ENCODE measurements at regions not wholly inside any gene's neighbourhood (a gene's known extent, or its start where the extent isn't known, plus 50 kb on each side); places are given as distances from the start of the nearest gene placed in this dataset.
"Not testable (repeated sequence)": the region's sequence is repeated elsewhere in the genome, so short reads cannot be mapped to it uniquely, and the experiment has no call there.

DNA sequence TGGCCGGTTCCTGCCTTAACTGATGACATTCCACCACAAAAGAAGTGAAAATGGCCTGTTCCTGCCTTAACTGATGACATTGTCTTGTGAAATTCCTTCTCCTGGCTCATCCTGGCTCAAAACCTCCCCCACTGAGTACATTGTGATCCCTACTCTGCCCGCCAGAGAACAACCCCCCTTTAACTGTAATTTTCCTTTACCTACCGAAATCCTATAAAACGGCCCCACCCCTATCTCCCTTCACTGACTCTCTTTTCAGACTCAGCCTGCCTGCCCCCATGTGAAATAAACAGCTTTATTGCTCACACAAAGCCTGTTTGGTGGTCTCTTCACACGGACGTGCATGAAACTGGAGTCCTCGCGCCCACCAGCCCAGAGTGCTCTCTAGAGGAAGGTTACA lies 166.5 kb downstream of the ADRA2C start:
- not testable (repeated sequence) for DNase-seq

DNA sequence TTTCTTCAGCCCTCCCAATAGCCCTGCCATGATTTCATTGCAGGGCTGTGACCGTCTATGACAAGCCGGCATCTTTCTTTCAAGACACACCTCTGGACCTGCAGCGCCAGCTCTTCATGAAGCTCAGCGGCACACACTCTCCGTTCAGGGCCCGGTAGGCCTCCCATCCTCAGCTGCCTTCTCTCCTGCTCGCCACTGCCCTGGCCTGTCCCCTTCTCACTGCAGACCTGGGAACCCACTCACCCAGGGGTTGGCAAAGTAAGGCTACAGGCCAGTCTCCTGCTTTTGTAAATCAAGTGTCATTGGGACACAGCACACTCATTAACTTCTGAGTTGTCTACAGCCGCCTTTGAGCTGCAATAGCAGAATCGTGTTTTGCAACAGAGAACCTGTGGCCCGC lies 169.2 kb downstream of the ADRA2C start:
- not testable (repeated sequence) for DNase-seq

DNA sequence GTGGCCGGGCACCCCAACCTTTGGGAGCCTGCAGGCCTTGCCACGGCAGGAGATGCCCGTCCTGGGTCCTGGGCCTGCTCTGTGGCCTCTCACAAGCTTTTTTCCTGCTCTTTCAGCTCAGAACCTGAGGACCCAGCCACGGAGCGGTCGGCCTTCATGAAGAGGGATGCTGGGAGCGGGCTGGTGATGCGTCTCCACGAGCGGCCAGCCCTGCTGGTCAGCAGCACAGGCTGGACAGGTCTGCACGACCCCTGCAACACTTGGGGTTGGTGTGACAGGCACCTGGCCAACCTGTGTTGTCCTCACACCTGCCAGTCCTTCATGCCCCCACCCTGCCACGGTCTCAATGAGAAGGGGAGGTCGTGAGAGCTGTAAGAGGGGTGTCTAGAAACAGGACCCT lies 170.0 kb downstream of the ADRA2C start:
- DNase-seq, result no peak

DNA sequence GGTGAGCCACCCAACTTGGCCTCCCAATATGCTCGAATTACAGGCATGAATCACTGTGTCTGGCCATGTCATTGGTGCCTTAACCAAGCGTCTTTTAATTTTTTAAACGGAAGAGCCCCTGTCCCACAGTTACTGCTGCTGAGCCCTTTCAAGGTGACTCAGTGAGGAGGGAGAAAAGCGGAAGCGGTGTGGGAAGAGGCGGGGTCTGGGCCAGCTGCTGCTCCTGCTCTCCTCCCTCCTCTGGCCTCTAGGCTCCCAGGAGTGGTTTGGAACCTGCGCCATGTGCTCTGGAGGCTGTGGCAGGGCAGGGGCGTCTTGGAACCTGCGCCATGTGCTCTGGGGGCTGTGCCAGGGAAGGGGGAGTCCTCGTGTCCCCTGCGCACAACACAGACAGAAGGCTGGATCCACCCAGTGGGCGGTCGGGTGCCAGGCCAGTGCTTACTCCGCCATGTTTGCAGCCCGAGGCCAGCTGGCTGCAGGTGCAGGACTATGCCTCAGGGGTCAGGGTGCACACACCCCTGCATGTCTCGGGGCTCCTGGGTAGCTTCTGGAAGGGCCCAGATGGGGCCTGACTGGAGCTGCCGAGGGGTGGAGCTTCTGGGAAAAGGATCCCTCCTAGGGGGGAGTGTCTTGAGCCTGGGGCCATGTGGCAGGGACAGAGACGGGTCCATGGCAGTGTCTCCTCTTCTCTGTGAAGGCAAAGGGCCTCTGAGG lies 171.8 kb downstream of the ADRA2C start:
- DNase-seq, result not testable (repeated sequence)

DNA sequence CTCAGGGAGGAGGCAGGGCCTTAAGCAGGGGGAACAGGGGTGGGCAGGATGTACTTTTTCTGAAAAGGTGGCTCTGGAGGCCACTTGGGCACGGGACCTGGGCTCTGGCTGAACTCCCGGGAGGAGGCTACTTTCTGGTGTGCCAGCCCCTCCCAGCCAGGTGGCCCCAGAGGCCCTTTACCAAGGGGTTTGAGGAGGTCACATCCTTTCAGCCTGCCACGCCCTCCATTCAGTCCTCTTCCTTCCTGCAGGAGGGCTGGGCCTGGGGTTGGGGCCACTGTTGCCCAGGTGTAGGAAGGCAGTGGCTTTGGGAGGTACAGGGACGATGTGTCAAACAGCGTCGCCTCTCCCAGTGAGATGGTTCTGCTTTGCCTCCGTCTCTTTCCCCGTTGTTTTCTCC lies 172.5 kb downstream of the ADRA2C start:
- DNase-seq, result not testable (repeated sequence)

DNA sequence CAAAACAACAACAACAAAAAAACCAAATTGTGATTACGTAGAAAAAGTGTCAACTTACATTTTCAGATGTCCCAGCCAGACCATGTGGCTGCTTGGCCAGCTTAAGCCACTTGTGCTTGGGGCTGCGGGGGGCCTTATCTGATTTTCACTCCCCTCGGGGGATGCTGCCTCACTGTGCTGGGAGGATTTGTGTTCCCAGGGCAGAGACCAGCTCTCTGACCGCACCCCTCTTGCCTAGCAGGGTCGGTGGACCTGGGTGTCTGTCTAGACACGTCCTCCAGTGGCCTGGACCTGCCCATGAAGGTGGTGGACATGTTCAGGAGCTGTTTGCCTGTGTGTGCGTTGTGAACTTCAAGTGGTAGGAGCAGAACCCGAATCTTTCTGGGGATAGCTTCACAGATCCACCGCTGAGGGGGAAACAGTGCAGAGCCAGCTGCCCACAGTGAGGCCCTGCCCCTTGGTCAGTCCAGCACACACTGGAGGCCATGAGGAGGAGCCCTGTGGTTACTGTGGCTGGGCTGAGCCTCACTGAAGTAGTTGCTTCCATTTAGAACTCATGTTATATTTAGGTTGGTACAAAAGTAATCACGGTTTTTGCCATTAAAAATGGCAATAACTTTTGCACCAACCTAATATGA lies 173.9 kb downstream of the ADRA2C start:
- not testable (repeated sequence) for DNase-seq

DNA sequence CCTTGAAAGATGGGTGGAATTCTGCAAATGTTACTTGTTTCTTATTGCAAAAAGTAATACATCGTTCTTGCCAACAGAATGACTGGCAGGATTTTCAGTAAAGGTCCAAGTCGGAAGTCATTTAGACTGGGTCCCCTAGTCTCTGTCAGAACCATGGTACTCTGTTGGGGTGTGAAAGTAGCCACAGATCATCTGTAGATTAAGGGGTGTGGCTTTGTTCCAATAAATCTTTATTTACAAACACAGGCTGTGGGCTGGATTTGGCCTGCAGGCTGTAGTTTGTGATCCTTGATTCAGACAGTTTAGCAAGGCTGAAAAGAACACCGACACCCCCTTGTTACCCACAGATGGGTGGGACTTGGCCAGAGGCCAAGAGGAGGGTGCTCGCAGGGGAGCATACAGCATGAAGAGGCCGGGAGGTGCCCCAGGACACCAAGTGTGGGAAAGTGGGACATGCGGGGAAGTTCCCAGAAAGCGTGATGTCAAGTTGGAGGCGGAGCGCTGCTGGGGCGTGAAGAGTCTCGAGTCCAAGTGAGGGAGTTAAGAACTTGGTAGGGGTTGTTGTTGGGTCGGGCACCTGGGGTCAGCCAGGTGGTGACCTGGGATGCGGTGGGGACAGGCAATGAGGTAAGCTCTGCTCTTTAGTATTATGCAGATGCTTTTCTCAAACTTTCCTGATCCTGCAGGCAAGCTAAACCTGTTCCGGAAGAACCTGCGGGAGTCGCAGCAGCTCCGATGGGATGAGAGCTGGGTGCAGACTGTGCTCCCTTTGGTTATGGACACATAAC lies 175.7 kb downstream of the ADRA2C start:
- peak; percentile 30 for DNase-seq

DNA sequence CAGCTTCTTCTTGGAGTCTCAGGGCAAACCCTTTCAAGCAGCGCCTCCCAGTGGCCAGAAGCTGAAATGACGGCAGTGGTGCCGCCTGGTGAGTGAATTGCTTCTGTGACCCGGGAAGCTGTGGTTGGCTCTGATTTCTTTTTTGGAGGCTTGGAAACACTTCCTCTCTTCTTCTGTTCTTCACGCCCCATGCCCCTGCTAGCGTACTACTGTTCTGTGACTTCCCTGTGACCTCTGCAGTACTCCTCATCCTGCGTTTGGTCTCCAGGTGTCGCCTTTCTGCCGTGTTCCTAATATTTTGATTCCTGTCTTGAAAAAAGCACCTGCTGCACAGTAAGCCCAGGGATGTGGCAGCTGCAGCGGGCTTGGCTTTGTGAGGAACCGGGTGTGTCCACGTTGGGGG lies 176.4 kb downstream of the ADRA2C start:
- DNase-seq, result peak; percentile 55

DNA sequence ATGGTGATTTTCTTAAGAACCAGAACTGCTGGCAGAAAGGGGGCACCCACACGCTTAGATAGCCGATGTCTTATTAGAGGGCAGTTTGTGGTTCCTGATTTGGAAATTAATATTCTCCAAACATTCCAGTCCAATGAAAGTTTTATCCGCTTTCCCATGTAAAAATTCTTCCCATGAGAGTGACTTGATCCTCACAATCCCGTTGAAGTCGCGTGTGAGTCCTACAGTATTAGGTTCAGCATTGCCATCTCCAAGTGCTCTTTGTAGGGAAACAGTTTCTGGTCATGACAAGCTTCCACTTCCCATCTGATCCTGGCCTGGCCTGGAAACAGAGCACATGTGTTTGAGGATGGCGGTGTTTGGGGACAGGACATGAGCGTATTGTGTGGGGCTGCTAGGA lies 176.9 kb downstream of the ADRA2C start:
- not testable (repeated sequence) for DNase-seq

DNA sequence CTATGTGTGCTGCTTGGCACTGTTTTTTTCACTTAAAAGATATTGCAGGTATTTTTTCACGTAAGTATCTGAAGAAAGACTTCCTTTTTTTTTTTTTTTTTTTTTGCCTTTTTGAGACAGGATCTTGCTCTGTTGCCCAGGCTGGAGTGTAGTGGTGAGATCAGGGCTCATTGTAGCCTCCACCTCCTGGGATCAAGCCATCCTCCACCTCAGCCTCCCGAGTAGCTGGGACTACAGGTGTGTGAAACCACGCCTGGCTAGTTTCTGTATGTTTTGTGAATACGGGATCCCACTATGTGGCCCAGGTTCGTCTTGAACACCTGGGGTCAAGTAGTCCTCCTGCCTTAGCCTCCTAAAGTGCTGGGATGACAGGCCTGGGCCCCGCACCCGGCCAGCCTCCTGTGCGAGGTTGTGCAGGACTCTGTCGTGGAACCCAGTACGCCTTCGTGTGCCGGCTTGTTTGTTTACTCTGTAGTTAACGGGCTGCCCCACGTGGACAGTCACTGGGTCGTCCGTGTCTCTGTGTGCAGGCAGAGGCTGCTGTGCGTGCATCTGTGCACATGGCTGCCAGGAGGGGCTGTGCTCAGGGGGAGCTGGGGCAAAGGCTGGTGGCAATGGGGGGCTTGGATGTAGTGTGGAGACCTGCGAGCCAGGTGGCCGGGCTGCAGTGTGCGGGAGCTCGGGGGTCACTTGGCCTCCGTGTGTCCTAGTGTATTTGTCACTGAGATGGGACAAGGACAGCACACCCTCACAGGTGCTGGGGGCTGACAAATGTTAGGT lies 179.5 kb downstream of the ADRA2C start:
- DNase-seq, result no peak

DNA sequence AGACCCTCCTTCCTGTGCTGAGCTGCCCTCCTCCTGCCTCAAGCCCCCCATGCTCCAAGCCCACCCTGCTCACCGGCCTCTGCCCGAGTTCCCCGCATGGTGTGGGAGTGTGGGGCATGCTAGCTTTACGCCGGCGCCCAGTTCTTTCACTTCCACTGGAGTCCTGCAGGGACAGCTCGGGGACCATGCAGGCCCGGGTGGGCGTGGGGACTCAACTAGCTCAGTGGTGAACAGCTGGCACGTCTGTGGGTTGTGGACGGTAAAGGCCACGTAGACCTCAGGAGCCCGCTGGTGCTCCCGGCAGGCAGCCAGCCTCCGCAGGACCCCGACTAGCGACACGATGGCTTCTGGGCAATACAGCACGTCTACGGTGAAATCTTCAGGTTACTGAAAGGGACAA lies 180.4 kb downstream of the ADRA2C start:
- DNase-seq, result not testable (repeated sequence)

DNA sequence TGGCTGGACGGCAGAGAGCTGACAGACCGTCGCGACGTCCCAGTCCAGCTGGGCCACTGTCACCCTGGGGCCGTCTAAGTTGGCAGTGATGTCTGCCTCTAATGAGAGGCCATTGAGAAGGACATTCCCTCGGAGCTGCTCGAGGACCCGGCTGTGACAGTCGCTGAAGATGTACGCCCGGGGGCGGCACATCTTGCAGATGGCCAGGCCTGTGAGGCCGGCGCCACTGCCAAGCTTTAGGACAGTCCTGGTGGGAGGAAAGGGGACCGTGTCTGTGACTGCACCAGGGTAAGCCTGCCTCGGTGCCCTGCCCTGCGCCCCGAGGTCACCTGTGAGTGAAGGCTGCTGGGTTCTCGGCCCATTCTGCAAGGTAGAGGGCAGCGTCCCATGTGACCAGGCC lies 181.6 kb downstream of the ADRA2C start:
- DNase-seq, result not testable (repeated sequence)

DNA sequence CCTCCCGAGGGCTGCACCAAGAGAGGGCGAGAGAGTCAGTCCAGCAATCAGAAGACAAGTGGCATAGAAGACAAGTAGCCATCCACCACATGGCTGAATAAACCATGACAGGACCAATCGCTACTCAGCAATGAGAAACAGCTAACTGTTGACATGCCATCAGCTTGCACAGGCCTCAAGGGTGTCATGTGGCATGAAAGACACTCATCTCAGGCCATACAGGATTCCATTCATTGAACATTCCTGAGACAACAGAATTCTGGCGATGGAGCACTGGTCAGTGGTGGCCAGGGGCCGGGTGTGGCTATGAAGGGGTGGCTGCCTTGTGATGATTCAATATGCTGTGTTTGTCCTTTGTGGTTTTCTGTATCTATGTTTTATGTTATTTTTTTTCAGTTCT lies 182.0 kb downstream of the ADRA2C start:
- not testable (repeated sequence) for DNase-seq

DNA sequence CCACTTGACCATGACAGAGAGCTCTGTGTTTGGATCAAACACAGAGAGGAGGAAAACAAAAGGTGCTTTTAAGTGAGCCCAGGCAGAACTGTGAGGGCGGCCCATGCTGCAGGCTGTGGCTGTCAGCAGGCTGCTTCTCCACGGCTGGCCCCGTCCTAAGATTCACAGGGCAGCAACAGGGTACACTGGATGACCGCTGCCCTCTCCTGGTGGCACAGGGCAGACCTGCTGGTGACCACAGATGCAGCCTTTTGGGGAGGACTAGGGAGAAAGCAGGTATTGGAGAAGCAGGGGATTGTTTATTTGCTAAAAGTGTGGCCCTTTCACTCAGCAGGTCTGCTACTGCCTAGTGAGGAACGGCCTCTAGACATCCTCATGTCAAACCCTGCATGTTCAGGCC lies 183.7 kb downstream of the ADRA2C start:
- DNase-seq, result not testable (repeated sequence)

DNA sequence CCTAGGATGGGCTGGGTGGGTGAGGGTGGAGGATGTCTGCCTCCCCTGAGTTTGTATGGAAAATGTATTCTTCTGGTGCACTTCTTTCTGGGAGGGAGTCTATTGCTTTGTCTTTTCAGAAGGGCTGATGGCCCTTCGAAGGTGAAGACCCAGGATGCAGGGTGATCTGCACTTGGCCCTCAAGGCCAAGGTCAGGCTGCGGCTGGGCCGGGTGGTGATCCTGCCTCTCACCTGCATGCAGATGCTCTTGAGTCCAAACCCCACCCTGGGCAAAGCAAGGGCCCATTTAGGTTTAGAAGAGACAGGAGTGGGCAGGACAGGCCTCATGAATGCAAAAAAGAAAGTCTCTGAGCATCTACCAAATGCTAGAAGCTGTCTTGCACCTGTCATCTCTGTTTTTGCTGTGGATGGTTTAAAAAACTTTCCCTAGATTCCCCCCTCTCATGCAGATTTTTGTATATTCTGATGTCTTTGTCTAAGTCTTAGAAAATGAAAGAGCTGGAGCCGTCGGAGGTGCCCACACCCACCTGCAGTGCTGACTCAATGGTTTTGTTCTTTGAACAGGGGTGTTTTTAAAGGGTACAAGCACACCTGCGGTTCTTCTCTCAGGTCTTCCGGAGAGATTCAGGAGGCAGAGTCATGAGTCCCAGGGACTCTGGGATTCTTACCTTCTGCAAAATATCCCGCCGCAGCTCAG lies 186.4 kb downstream of the ADRA2C start:
- not testable (repeated sequence) for DNase-seq

DNA sequence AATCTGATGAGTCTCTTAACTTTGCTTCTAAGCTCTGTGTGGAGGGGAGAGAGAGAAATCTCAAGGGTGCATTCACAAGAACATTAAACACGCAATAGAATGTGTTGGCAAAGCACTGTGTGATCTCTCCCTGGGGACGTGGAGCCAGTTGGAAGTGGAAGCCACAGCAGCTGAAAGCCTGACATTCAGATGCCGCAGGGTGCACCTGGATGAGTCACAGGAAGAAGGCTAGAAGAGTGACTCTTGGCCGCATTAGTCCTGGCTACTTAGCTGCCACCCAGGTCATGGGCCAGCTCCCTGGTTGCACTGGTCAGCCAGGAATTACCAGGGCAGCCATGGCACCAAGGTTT lies 186.9 kb downstream of the ADRA2C start:
- not testable (repeated sequence) for DNase-seq

DNA sequence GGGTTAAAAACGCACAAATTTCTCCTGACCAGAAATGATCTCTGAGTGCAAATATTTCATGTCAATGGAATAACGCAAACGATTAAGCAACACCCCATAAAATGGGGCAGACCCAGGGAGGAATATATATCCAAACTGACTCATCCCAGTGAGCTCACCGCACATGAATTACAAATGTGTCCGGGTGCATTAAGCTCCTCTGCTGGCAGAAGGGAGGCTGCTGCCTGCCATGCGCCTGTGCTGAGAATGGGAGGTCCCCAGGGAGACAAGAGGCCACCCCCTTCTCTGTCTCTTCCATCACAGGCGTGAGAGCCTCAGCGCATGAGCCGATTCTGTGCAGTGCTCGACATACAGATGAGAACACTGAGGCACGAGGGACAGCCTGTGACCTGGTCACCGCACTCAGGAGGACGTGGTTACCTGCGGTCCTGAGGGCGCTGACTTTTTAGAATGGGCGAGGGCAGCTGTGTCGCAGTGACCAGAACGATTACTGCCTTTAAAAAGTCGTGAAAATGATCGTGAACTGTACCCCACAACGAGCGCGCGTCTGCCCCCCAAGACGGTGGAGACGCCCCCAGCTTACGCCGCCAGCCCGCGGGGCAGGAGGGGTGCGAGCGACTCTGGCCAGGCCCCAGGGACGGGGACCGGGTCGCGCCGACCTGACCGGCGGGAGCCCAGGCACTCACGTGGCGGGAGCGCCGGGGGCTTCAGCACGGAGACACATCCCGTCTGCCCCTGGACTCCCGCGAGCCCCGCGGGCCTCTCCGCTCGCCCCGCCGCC lies 188.5 kb downstream of the ADRA2C start:
- DNase-seq, result not testable (repeated sequence)

DNA sequence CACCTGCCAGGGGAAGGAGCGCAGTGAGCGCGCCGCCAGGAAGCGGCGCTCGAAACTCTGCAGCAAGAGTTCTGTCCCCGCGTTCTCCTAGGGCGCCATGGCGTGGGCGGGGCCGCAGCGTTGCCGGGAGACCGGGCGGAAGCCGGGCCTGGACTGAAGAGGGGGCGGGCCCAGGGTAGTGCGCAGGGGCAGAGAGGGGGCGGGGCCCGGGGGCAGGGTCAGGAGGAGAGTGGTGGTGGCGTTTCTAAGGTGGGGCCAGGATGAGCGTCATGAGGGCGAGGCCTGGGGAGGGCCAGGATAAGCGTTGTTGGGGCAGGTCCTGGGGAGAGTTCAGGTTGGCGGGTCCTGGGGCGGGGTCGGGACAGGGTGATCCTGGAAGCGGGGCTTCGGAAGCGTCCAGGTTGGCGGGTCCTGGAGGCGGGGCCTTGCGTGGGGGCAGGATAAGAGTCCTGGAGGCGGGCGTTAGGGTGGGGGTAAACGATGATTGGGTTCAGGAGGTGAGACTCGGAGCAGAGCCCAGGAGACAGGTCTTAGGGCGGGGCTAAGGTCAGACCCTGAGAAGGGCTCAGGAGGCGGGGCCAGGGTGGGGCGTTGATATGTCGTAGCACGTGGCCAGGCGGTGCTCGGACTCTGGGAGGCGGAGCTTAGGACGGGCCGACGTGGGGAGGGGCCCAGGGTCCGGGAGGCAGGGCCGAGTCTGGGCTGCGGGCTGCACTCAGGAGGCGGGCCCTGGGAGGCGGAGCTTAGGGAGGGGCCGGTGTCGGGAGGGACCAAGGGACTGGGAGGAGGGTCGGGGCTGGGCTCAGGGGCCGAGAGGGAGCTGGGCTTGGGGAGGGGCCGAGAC lies 189.4 kb downstream of the ADRA2C start:
- DNase-seq, result peak; percentile 87

DNA sequence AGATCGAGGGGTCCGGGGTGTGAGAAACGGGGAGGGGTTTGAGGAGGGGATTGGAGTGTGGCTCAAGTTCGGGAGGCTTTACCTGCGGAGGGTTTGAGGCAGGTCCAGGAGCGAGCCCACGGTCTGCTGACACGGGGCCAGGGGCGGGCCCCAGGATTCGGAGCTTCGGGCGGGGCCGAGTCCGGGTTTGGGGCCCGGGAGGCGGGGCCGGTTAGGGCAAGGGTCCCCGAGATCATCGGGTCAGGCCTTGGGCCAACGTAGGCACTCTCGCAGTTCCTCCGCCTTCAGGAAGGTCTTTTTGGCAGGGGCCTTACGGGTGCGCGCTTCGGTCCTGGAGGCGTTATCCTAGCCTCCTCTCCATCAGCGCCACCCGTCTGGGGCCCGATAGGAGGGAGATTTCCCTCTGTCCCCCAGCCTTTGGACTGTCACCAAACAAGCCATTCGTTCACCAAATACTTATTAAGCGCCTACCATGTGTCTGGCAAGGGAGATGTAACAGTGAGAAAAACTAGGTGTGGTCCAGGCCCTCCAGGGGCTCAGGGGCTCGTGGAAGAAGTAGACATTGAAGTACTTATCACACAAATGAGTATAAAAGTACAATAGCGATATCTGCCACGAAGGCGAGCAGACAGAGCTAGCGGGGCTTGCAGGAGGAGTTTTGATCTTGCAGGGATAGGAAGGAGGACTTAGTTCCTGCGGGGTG lies 190.1 kb downstream of the ADRA2C start:
- DNase-seq, result not testable (repeated sequence)
